A549 (cell line): ENCODE measurements at regions not wholly inside any gene's neighbourhood (a gene's known extent, or its start where the extent isn't known, plus 50 kb on each side); places are given as distances from the start of the nearest gene placed in this dataset.

Experiments
- BHLHE40 ChIP-seq: IDR thresholded peaks from 2 replicates; pipeline ENCODE4 v1.6.1; 2012; ENCODE audit warnings: low read depth, low read length, inconsistent platforms
- ELK1 ChIP-seq: fragments of 150-350 bp; IDR thresholded peaks from 2 replicates; pipeline ENCODE4 v1.6.1; 2014; ENCODE audit warnings: low read depth, mild to moderate bottlenecking, low read length
- EP300 ChIP-seq, 2 experiments: fragments of >200 bp; sonication (Bioruptor Twin); formaldehyde crosslinking; IDR thresholded peaks; 2 replicates in 1 of 2; 3 replicates in 1 of 2; pipeline ENCODE4 v1.6.1; 2016 to 2017
- ESRRA ChIP-seq: fragments of 150-350 bp; IDR thresholded peaks from 2 replicates; pipeline ENCODE4 v1.6.1; 2014; ENCODE audit warnings: mild to moderate bottlenecking, low read length, borderline replicate concordance
- KDM1A ChIP-seq: fragments of 200-600 bp; sonication (generic); IDR thresholded peaks from 2 replicates; pipeline ENCODE4 v1.6.1; 2016; ENCODE audit warnings: low read depth, mild to moderate bottlenecking
- MAFK ChIP-seq: fragments of 450-650 bp; IDR thresholded peaks from 2 replicates; pipeline ENCODE4 v1.6.1; 2014; ENCODE audit not compliant: partially characterized antibody
- MAZ ChIP-seq: fragments of 150-350 bp; IDR thresholded peaks from 2 replicates; pipeline ENCODE4 v1.6.1; 2014; ENCODE audit warnings: antibody characterized with exemption, low read depth, low read length, borderline replicate concordance
- POLR2A ChIP-seq: IDR thresholded peaks from 2 replicates; pipeline ENCODE4 v1.6.1; 2012; ENCODE audit warnings: mild to moderate bottlenecking, low read length
- RCOR1 ChIP-seq: fragments of 150-350 bp; IDR thresholded peaks from 2 replicates; pipeline ENCODE4 v1.6.1; 2014; ENCODE audit warnings: antibody characterized with exemption, low read length, low read depth
- RNF2 ChIP-seq: fragments of 200-600 bp; sonication (generic); IDR thresholded peaks from 2 replicates; pipeline ENCODE4 v1.6.1; 2016; ENCODE audit warnings: low read depth, mild to moderate bottlenecking, antibody characterized with exemption, moderate library complexity, borderline replicate concordance
- TF ChIP-seq, protein P1 (sequence below): fragments of >200 bp; sonication (Bioruptor Twin); formaldehyde crosslinking; IDR thresholded peaks from 3 replicates; pipeline ENCODE4 v1.5.1; 2016
- TF ChIP-seq, protein P2 (sequence below): fragments of 200-600 bp; sonication (generic); IDR thresholded peaks from 2 replicates; pipeline ENCODE4 v1.6.1; 2016; ENCODE audit warnings: antibody characterized with exemption, mild to moderate bottlenecking, moderate library complexity
- TF ChIP-seq, protein P3 (sequence below): IDR thresholded peaks from 2 replicates; pipeline ENCODE4 v1.6.1; 2012

DNA sequence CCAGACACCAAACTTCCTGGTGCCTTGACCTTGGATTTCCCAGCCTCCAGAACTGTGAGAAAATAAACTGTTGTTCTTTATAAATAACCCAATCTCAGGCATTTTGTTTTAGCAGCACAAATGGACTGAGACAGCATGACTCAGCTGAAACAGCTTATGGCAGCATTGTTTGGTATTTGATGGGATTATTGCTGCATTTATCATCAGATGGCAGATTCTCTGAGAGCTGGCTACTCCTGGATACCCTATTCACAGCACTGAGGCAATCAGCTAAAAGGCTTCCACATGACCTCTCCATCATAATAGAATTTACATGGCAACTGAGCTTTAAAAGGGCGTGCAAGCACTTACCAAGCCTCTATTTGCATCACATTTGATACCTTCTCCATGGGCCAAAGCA lies 623.1 kb upstream of the CPEB2 start:
- TF ChIP-seq, protein P1, sequence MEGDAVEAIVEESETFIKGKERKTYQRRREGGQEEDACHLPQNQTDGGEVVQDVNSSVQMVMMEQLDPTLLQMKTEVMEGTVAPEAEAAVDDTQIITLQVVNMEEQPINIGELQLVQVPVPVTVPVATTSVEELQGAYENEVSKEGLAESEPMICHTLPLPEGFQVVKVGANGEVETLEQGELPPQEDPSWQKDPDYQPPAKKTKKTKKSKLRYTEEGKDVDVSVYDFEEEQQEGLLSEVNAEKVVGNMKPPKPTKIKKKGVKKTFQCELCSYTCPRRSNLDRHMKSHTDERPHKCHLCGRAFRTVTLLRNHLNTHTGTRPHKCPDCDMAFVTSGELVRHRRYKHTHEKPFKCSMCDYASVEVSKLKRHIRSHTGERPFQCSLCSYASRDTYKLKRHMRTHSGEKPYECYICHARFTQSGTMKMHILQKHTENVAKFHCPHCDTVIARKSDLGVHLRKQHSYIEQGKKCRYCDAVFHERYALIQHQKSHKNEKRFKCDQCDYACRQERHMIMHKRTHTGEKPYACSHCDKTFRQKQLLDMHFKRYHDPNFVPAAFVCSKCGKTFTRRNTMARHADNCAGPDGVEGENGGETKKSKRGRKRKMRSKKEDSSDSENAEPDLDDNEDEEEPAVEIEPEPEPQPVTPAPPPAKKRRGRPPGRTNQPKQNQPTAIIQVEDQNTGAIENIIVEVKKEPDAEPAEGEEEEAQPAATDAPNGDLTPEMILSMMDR: no peak
- TF ChIP-seq POLR2A: no peak
- TF ChIP-seq, protein P2, sequence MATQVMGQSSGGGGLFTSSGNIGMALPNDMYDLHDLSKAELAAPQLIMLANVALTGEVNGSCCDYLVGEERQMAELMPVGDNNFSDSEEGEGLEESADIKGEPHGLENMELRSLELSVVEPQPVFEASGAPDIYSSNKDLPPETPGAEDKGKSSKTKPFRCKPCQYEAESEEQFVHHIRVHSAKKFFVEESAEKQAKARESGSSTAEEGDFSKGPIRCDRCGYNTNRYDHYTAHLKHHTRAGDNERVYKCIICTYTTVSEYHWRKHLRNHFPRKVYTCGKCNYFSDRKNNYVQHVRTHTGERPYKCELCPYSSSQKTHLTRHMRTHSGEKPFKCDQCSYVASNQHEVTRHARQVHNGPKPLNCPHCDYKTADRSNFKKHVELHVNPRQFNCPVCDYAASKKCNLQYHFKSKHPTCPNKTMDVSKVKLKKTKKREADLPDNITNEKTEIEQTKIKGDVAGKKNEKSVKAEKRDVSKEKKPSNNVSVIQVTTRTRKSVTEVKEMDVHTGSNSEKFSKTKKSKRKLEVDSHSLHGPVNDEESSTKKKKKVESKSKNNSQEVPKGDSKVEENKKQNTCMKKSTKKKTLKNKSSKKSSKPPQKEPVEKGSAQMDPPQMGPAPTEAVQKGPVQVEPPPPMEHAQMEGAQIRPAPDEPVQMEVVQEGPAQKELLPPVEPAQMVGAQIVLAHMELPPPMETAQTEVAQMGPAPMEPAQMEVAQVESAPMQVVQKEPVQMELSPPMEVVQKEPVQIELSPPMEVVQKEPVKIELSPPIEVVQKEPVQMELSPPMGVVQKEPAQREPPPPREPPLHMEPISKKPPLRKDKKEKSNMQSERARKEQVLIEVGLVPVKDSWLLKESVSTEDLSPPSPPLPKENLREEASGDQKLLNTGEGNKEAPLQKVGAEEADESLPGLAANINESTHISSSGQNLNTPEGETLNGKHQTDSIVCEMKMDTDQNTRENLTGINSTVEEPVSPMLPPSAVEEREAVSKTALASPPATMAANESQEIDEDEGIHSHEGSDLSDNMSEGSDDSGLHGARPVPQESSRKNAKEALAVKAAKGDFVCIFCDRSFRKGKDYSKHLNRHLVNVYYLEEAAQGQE: no peak
- no peak for TF ChIP-seq BHLHE40
- no peak for TF ChIP-seq RNF2
- peak; percentile 81 for TF ChIP-seq MAFK
- no peak for TF ChIP-seq MAZ
- TF ChIP-seq ELK1: no peak
- no peak for TF ChIP-seq KDM1A
- no peak for TF ChIP-seq RCOR1
- TF ChIP-seq EP300 (IDR thresholded peaks at IDR 0.05): no peak
- no peak for TF ChIP-seq ESRRA
- TF ChIP-seq, protein P3, sequence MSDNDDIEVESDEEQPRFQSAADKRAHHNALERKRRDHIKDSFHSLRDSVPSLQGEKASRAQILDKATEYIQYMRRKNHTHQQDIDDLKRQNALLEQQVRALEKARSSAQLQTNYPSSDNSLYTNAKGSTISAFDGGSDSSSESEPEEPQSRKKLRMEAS: no peak
